GM23338 (cell line): ENCODE measurements at regions not wholly inside any gene's neighbourhood (a gene's known extent, or its start where the extent isn't known, plus 50 kb on each side); places are given as distances from the start of the nearest gene placed in this dataset.

Source experiments
- ATAC-seq: fragments of 200-7000 bp; cut with Tn5 transposase; 3 replicates; pipeline ENCODE4 v1.9.1; 2020
- DNase-seq: peaks from one replicate; pipeline ENCODE4 v3.0.0-alpha.2; 2015; ENCODE audit warnings: low spot score
- H2AFZ ChIP-seq: fragments of 200-600 bp; sonication (generic); 2 replicates; pipeline ENCODE4 v1.8.0; 2016; ENCODE audit warnings: antibody characterized with exemption, mild to moderate bottlenecking, moderate library complexity
- H3F3A ChIP-seq: fragments of 200-600 bp; sonication (generic); replicated peaks from 2 replicates; pipeline ENCODE4 v1.8.0; 2017; ENCODE audit warnings: antibody characterized with exemption, mixed run types, low read depth
- H3K27ac ChIP-seq: fragments of 200-600 bp; sonication (generic); 2 replicates; pipeline ENCODE4 v1.6.1; 2016; ENCODE audit warnings: low read depth
- H3K27me3 ChIP-seq: fragments of 200-600 bp; sonication (generic); 2 replicates; pipeline ENCODE4 v1.8.0; 2016; ENCODE audit warnings: mild to moderate bottlenecking, mixed run types, moderate library complexity; ENCODE audit not compliant: insufficient read depth
- H3K36me3 ChIP-seq: fragments of 200-600 bp; sonication (generic); 2 replicates; pipeline ENCODE4 v1.8.0; 2016; ENCODE audit warnings: mild to moderate bottlenecking; ENCODE audit not compliant: insufficient read depth
- H3K4me1 ChIP-seq: fragments of 200-600 bp; sonication (generic); 2 replicates; pipeline ENCODE4 v1.8.0; 2016; ENCODE audit warnings: mild to moderate bottlenecking, moderate library complexity; ENCODE audit not compliant: insufficient read depth
- H3K4me2 ChIP-seq: fragments of 200-600 bp; sonication (generic); 2 replicates; pipeline ENCODE4 v1.7.1; 2017; ENCODE audit warnings: mixed run types
- H3K4me3 ChIP-seq: fragments of 200-600 bp; sonication (generic); 2 replicates; pipeline ENCODE4 v1.6.1; 2016; ENCODE audit warnings: mixed run types
- H3K79me2 ChIP-seq: fragments of 200-600 bp; sonication (generic); replicated peaks from 2 replicates; pipeline ENCODE4 v1.8.0; 2017; ENCODE audit warnings: mild to moderate bottlenecking; ENCODE audit not compliant: insufficient read depth
- H3K9me2 ChIP-seq: fragments of 200-600 bp; sonication (generic); 2 replicates; pipeline ENCODE4 v1.8.0; 2017; ENCODE audit not compliant: insufficient read depth
- H4K20me1 ChIP-seq: fragments of 200-600 bp; sonication (generic); replicated peaks from 2 replicates; pipeline ENCODE4 v1.8.0; 2017; ENCODE audit warnings: mild to moderate bottlenecking; ENCODE audit not compliant: insufficient read depth
- H3K27ac Mint-ChIP-seq: 2 replicates; pipeline ENCODE4 v1.8.0; 2020; ENCODE audit warnings: inconsistent platforms, mild to moderate bottlenecking, moderate library complexity, mixed read lengths
- H3K27me3 Mint-ChIP-seq: 3 replicates; pipeline ENCODE4 v1.8.0; 2022; ENCODE audit warnings: low read depth, mild to moderate bottlenecking, moderate library complexity, mixed read lengths, inconsistent platforms; ENCODE audit not compliant: insufficient read depth, poor library complexity
- H3K36me3 Mint-ChIP-seq: 3 replicates; pipeline ENCODE4 v1.8.0; 2021; ENCODE audit warnings: low read depth, mild to moderate bottlenecking, inconsistent platforms, moderate library complexity, mixed read lengths
- H3K4me1 Mint-ChIP-seq: 3 replicates; pipeline ENCODE4 v1.8.0; 2020; ENCODE audit warnings: mild to moderate bottlenecking, inconsistent platforms, mixed read lengths
- H3K4me3 Mint-ChIP-seq: 3 replicates; pipeline ENCODE4 v1.8.0; 2021; ENCODE audit warnings: moderate library complexity, mild to moderate bottlenecking, inconsistent platforms, mixed read lengths
- H3K9me3 Mint-ChIP-seq: 3 replicates; pipeline ENCODE4 v1.8.0; 2020; ENCODE audit warnings: moderate library complexity, mild to moderate bottlenecking, inconsistent platforms, mixed read lengths
- CREB1 ChIP-seq: fragments of 250-450 bp; sonication (Bioruptor Pico); IDR thresholded peaks from 2 replicates; pipeline ENCODE4 v1.5.0; 2020; ENCODE audit warnings: low read depth, mild to moderate bottlenecking, moderate library complexity
- EZH2 ChIP-seq: fragments of 200-600 bp; sonication (generic); IDR thresholded peaks from one replicate; pipeline ENCODE4 v1.8.0; 2017; ENCODE audit warnings: antibody characterized with exemption, mild to moderate bottlenecking, low read depth; ENCODE audit not compliant: unreplicated experiment
- EZH2phosphoT487 ChIP-seq: fragments of 200-600 bp; sonication (generic); IDR thresholded peaks from one replicate; pipeline ENCODE4 v1.8.1; 2018; ENCODE audit warnings: antibody characterized with exemption; ENCODE audit not compliant: unreplicated experiment
- JUNB ChIP-seq: IDR thresholded peaks from one replicate; pipeline ENCODE4 v1.6.1; 2016; ENCODE audit warnings: antibody characterized with exemption; ENCODE audit not compliant: unreplicated experiment
- NANOG ChIP-seq: IDR thresholded peaks from 2 replicates; pipeline ENCODE4 v1.6.1; 2016; ENCODE audit warnings: antibody characterized with exemption, borderline replicate concordance
- POLR2AphosphoS5 ChIP-seq: IDR thresholded peaks from 2 replicates; pipeline ENCODE4 v1.6.1; 2016; ENCODE audit warnings: antibody characterized with exemption, low read depth
- ZNF114 ChIP-seq: fragments of 250-450 bp; sonication (Bioruptor Pico); IDR thresholded peaks from 2 replicates; pipeline ENCODE4 v1.5.0; 2020; ENCODE audit warnings: mild to moderate bottlenecking, moderate library complexity
- ZNF331 ChIP-seq: fragments of 250-450 bp; sonication (Bioruptor Pico); IDR thresholded peaks from 2 replicates; pipeline ENCODE4 v1.5.0; 2020; ENCODE audit warnings: low read depth, mild to moderate bottlenecking, moderate library complexity
- TF ChIP-seq, protein P1 (sequence below): IDR thresholded peaks from one replicate; pipeline ENCODE4 v1.6.1; 2018; ENCODE audit warnings: antibody characterized with exemption; ENCODE audit not compliant: unreplicated experiment
- TF ChIP-seq, protein P2 (sequence below), 2 experiments: fragments of 200-600 bp in 1 of 2; sonication (generic) in 1 of 2; conservative IDR thresholded peaks; 2 replicates each; pipeline versions ENCODE4 v1.5.1 to v1.6.1; 2016 to 2017; ENCODE audit warnings: antibody characterized with exemption in 2 of 2, low read depth in 2 of 2, mild to moderate bottlenecking in 2 of 2, moderate library complexity in 1 of 2
- TF ChIP-seq, protein P3 (sequence below): IDR thresholded peaks from 2 replicates; pipeline ENCODE4 v1.6.1; 2016; ENCODE audit warnings: antibody characterized with exemption

- H4K20me1 ChIP-seq = no peaks in the 10 kb centered on the region
- Mint-ChIP-seq H3K4me1 (no peaks in the 10 kb centered on the region; the same call in 2 of the 3 replicates), H3K4me3 (no peak overlapping the region), H3K27me3 (no peaks in the 10 kb centered on the region), H3K36me3 (no peaks in the 10 kb centered on the region), H3K9me3 (peaks cover 4% of the 10 kb centered on the region; the same call in 2 of the 3 replicates), H3K27ac (no peak overlapping the region)
- H3K36me3 ChIP-seq = no peaks in the 10 kb centered on the region
- H3F3A ChIP-seq = no peaks in the 10 kb centered on the region
- H3K4me3 ChIP-seq = no peak overlapping the region
- DNase-seq (no peak), ATAC-seq (no peak)
- H2AFZ ChIP-seq = no peak overlapping the region
- no peaks in the 10 kb centered on the region for H3K4me1 ChIP-seq
- TF ChIP-seq, protein P1, sequence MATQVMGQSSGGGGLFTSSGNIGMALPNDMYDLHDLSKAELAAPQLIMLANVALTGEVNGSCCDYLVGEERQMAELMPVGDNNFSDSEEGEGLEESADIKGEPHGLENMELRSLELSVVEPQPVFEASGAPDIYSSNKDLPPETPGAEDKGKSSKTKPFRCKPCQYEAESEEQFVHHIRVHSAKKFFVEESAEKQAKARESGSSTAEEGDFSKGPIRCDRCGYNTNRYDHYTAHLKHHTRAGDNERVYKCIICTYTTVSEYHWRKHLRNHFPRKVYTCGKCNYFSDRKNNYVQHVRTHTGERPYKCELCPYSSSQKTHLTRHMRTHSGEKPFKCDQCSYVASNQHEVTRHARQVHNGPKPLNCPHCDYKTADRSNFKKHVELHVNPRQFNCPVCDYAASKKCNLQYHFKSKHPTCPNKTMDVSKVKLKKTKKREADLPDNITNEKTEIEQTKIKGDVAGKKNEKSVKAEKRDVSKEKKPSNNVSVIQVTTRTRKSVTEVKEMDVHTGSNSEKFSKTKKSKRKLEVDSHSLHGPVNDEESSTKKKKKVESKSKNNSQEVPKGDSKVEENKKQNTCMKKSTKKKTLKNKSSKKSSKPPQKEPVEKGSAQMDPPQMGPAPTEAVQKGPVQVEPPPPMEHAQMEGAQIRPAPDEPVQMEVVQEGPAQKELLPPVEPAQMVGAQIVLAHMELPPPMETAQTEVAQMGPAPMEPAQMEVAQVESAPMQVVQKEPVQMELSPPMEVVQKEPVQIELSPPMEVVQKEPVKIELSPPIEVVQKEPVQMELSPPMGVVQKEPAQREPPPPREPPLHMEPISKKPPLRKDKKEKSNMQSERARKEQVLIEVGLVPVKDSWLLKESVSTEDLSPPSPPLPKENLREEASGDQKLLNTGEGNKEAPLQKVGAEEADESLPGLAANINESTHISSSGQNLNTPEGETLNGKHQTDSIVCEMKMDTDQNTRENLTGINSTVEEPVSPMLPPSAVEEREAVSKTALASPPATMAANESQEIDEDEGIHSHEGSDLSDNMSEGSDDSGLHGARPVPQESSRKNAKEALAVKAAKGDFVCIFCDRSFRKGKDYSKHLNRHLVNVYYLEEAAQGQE = no peak
- TF ChIP-seq POLR2AphosphoS5 (no peak), ZNF331 (CRISPR knock-in tag) (no peak), ZNF114 (CRISPR knock-in tag) (no peak), NANOG (no peak)
- TF ChIP-seq, protein P2, sequence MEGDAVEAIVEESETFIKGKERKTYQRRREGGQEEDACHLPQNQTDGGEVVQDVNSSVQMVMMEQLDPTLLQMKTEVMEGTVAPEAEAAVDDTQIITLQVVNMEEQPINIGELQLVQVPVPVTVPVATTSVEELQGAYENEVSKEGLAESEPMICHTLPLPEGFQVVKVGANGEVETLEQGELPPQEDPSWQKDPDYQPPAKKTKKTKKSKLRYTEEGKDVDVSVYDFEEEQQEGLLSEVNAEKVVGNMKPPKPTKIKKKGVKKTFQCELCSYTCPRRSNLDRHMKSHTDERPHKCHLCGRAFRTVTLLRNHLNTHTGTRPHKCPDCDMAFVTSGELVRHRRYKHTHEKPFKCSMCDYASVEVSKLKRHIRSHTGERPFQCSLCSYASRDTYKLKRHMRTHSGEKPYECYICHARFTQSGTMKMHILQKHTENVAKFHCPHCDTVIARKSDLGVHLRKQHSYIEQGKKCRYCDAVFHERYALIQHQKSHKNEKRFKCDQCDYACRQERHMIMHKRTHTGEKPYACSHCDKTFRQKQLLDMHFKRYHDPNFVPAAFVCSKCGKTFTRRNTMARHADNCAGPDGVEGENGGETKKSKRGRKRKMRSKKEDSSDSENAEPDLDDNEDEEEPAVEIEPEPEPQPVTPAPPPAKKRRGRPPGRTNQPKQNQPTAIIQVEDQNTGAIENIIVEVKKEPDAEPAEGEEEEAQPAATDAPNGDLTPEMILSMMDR (conservative IDR thresholded peaks at IDR 0.05; ENCODE audit: low read depth in 2 of 2) = no peak
- no peak overlapping the region for H3K4me2 ChIP-seq
- H3K27ac ChIP-seq = no peak overlapping the region
- no peaks in the 10 kb centered on the region for H3K27me3 ChIP-seq
- peaks cover 5% of the 10 kb centered on the region; the same call in 1 of the 2 replicates for H3K9me2 ChIP-seq
- no peaks in the 10 kb centered on the region for H3K79me2 ChIP-seq
These were observed 722.9 kb downstream of the BCL11A start for GRCh38 chr2:59830601-59831000.

DNA sequence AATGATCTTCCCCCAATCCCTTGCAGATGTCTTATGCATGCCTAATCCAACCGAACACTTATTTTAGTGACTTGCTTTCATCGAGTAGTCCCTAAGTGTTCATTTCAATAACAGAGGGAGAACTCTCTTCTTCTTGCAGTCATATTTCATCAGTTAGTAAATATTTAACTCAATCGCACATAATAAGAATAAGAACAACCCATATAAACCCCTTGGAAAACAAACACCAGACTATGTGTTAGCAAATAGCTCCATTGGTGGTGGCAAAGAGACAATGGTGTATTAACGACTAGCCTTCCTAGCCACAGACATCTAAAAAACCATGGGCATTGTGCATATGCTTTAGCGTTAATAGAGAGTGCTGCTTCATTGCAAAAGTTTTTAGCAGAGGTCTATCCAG, 725.8 kb downstream of the BCL11A start:
- Mint-ChIP-seq H3K9me3 (peaks cover 3% of the 10 kb centered on the region; the same call in 2 of the 3 replicates), H3K4me1 (no peaks in the 10 kb centered on the region; the same call in 2 of the 3 replicates), H3K36me3 (no peaks in the 10 kb centered on the region), H3K27me3 (no peaks in the 10 kb centered on the region), H3K4me3 (no peak overlapping the region), H3K27ac (no peak overlapping the region)
- H3K4me1 ChIP-seq = no peaks in the 10 kb centered on the region
- ATAC-seq (no peak), DNase-seq (no peak)
- H3F3A ChIP-seq = no peaks in the 10 kb centered on the region
- no peaks in the 10 kb centered on the region for H4K20me1 ChIP-seq
- H3K36me3 ChIP-seq = no peaks in the 10 kb centered on the region
- H3K27me3 ChIP-seq = no peaks in the 10 kb centered on the region
- H3K27ac ChIP-seq = no peak overlapping the region
- H3K4me3 ChIP-seq = no peak overlapping the region
- no peaks in the 10 kb centered on the region for H3K79me2 ChIP-seq
- no peak overlapping the region for H2AFZ ChIP-seq
- no peaks in the 10 kb centered on the region for H3K9me2 ChIP-seq
- H3K4me2 ChIP-seq = no peak overlapping the region
- TF ChIP-seq CREB1 (CRISPR knock-in tag) (no peak), JUNB (no peak), ZNF331 (CRISPR knock-in tag) (no peak), NANOG (no peak), EZH2phosphoT487 (no peak), EZH2 (no peak)
- TF ChIP-seq, protein P3, sequence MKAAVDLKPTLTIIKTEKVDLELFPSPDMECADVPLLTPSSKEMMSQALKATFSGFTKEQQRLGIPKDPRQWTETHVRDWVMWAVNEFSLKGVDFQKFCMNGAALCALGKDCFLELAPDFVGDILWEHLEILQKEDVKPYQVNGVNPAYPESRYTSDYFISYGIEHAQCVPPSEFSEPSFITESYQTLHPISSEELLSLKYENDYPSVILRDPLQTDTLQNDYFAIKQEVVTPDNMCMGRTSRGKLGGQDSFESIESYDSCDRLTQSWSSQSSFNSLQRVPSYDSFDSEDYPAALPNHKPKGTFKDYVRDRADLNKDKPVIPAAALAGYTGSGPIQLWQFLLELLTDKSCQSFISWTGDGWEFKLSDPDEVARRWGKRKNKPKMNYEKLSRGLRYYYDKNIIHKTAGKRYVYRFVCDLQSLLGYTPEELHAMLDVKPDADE = no peak
- TF ChIP-seq, protein P2 (conservative IDR thresholded peaks at IDR 0.05; ENCODE audit: low read depth in 2 of 2) = no peak
